SIG-M5 treated with dmso at 0.1 percent for 504 hours (cell line): ENCODE measurements at regions not wholly inside any gene's neighbourhood (a gene's known extent, or its start where the extent isn't known, plus 50 kb on each side); places are given as distances from the start of the nearest gene placed in this dataset.

Experiments
- DNase-seq: peaks from one replicate; lab custom pipeline; 2025; ENCODE audit not compliant: unreplicated experiment; lab: John Stamatoyannopoulos, UW

DNA sequence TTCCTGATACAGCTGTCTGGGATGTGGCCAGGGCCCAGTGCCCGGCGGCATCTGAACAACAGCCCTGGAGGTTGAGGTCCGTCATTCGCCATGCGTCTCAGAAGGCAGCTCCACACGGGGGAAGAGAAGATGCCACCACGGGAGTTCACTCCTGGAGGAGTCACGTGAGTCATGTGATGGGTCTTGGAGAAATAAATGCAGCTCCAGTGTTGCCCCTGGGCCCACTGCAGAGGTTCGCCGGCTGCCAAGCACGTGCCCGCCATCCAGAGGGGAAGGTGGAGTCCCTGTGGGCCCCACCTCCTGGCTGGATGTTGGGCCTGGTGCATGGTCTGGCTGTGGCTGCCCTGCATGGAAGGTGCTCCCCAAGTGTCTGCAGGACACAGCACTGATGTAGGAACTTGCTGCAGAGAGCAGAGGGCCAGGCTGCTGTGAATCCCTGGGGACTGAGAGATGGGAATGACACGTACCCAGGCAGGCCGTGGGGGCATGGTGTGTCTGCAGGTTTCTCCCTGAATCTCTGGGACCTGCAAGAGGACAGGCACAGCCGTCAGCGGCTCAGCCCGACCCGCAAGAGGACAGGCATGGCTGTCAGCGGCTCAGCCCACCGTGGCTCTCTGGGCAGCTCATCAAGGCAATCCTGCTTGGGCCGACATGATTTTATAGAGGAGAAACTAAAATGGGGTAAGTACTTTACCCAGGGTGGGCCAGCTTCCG, 418.3 kb upstream of the IRX4 start:
- DNase-seq: no peak

DNA sequence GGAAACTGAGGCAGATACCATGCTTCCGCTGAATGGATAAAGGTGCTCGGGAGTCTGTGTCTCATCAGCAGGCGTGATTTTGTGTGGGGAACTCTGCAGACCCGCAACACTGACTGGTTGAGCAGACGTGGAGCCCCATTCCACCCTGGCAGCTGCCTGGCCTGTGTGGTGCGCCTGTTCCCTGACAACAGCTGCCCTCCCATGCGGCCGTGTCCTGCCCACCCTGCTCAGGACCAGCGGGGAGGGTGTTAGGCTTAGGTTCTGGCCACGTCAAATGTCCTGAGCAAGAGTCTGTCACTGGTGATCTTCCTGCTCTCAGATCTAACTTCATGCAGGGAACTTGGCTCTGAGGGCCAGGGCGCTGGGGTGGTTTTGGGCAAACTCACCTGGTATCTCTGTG, 417.7 kb upstream of the IRX4 start:
- no peak for DNase-seq

DNA sequence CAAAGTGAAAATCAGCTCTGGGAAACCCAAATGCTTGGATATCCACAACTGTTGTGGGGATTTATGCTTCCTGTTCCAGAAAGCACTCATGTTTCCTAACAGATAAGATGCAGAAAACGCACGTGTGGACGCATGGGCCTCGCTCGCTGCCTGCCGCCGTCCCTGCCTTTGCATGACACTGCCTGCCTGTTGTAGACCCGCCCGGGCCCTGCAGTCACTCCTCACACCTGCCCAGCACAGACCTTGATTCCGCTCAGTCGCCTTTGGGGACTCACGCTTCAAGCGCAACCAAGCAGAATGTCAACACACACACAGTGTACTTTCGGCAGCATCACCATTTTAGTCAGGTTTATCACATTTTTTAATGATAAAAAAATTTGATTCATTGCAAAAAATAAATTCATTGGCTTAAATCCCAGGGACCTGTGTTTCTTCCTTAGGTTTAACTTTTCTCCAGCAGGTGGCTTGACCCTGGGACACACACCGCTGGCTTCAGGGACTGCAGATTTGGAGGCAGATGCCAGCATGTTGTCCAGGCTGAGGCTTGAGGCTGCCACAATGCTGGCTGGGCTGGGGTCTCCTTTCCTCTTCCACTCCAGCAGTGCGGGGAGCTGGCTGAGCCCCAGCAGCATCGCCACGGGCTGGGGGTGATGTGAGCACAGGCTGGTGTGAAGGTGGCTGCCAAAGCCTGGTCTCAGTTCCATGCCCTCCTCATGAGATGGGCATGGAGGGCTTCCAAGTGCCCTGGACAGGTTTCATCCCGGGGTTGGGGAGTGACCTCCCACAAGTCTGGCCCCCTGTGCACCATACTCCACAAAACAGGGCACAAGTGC, 416.9 kb upstream of the IRX4 start:
- no peak for DNase-seq

DNA sequence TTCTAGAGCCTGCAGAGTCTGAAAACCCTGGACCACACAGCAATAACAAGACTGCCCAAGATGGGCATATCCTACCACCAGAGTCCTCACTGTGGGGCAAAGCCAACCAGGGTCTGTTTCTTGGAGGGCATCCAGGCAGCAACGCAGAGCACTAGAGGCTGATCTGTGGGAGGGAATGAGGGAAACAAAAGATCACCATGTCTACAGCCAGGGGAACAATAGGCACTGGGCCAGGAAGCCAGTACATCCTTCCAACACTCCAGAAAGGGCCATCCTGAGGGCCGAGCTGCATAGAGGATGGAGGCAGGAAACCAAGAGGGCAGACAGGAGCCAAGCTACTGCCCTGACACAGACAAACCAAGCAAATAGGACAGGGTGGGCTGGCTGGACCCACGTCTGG, 416.1 kb upstream of the IRX4 start:
- DNase-seq: no peak

DNA sequence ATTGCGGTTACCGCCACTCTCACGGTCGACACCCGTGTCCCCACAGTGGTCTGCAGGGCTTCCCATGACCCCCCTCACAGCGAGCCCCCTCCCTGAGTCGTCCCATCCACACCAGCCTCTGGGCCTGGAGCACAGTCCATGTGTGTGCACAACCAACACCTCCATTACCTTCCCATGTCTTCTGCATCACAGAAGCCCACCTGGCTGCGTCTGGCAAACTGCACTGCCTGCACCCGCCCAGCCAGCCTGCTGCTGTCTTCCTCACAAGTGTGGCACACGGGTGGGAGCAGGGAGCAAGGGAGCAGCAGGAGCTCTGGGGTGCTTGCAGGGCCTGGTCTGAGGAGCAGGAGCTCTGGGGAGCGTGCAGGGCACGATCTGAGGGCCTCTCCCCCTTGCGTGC, 415.3 kb upstream of the IRX4 start:
- no peak for DNase-seq

DNA sequence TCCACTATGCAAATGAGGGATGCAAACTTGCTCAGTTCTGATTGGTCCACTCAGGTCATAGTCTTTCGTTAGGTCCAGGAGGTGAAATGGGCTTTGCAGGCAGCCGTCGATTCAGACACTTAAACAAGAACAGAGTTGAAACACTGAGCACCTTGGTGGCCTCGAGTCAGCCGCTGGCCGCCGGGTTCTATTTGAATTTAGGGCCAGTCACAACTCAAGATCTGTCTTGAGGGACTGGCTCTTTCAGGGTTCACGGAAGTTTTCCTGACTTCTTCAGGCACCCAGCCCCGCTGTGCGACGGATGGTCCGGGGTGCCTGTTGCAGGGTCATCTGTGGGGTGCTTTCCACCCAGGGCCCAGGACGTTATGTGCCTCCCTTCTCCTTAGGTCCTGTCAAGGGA, 412.8 kb upstream of the IRX4 start:
- no peak for DNase-seq

DNA sequence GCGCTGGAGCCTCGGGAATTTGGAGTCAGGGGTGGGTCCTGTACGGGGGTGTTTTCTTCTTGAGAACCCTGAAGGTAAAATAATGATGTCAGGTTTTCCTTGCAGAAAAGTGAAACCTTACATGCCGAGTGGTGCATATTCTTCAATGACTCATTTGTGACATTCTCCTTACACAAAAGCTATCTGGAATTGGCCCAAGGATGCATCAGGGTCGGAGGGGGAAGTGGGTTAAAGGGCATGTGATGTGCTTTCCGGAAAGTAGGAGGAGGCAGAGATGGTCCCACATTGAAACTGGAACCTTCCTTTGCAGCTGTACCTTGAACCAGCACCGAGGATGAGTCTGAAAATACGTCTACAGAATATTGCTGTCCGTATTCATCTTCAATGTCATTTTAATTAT, 411.2 kb upstream of the IRX4 start:
- DNase-seq: no peak

DNA sequence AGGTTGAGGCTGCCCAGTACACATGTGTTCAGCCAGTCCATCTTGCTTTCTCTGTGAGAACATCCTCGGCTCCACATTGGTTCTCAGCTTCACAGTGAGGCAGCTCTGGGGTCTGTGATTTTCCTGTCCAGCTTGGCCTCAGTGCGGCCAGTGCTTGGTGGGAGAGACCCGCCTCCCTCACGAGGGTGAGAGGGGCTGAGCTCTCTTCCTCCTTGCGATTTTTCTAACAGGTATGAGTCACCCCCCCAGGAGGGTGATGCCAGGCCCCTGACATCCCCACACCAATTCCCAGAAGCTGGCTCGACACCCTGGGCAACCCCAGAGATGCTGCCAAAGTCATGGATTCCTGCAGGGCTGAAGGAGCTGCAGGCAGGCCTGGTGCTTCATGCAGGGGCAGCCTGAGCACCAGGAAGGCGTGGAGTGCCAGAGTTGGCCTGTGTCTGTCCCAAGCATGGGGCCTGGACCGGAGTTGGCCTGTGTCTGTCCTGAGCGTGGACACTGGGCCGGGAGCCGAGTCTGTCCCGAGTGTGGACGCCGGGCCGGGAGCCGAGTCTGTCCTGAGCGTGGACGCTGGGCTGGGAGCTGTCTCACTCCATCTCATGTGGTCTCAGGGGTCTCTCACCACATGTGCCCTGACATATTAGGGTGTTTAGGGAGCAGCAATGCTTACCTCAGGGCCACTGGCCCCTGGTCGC, 408.6 kb upstream of the IRX4 start:
- no peak for DNase-seq

DNA sequence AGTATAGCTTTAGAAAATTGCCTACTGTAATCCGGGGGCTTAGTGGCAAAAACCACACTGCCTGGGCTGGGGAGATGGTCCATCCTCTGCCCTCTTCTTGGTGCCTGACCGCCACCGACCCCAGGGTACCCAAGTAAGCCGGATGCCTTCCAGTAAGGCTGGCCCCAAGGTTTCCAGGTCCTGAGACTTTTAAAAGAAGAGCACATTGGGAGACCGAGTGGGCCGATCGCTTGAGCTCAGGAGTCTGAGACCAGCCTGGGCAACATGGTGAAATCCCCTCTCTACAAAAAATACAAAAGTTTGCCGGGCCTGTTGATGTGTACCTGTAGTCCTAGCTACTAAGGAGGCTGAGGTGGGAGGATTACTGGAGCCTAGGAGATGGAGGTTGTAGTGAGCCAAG, 406.7 kb upstream of the IRX4 start:
- no peak for DNase-seq

DNA sequence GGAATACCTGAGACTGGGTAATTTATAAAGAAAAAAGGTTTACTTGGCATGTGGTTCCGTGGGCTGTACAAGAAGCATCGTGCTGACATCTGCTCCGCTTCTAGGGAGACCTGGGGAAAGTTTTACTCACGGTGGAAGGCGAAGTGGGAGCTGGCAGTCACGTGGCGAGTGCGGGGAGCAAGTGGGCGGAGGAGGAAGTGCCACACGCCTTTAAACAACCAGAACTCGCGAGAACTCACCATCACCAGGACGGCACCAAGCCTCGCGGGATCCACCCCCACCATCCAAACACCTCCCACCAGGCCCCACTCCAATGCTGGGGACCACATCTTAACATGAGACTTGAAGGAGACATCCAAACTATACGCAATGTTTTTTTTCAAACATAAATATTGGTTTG, 406.2 kb upstream of the IRX4 start:
- no peak for DNase-seq

DNA sequence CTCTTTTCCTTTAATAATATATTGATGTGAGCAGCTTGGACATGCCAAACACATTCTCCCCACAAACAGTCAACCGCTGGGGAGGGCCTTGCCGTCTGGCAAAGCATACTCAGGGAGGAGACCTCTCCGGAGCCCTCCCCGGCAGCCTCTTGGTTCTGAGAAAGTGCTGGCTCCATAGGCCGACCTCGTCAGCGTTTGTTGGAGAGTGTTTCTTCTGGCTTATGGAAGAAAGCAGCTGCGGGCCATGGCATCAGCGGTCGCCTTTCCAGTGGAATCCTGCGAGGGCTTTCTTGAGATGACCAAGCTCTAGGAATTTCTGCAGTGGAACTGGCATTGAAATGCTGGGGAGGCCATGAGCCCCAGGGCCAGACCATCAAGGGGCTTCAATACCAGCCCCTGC, 405.7 kb upstream of the IRX4 start:
- no peak for DNase-seq

DNA sequence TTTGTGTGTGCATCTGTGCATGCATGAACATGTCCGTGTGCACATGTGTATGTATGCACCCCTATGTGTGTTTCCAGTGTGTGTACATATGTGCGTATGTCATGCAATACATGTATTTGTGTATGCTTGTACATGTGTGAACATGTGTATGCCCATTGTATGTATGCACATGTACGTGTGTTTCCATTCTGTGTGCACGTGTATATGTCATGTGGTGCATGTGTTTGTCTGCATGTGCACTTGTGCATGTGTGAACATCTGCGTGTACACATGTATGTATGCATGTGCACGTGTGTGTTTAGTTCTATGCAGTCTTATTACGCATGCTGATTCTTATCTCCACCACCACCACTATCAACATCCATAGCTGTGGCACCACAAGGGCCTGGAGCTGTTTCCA, 403.5 kb upstream of the IRX4 start:
- no peak for DNase-seq

DNA sequence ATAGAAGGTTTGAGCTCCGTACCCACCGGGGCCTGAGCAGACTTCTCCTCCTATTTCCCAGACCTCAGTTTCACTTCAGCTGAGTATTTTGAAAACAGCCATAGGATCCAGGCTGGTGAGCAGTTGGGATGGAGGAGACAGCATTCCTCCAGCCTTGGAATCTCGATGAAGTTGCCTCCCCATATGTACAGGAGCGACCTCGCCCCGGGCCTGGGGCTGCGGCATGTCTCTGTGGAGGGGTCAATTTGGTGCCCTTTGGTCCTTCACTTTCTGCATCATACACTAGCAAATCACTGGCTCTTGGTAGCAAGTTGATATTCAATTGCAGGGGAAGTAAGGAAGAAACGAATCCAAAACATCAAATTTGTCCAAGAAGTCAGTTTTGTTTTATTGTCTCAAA, 402.0 kb upstream of the IRX4 start:
- no peak for DNase-seq

DNA sequence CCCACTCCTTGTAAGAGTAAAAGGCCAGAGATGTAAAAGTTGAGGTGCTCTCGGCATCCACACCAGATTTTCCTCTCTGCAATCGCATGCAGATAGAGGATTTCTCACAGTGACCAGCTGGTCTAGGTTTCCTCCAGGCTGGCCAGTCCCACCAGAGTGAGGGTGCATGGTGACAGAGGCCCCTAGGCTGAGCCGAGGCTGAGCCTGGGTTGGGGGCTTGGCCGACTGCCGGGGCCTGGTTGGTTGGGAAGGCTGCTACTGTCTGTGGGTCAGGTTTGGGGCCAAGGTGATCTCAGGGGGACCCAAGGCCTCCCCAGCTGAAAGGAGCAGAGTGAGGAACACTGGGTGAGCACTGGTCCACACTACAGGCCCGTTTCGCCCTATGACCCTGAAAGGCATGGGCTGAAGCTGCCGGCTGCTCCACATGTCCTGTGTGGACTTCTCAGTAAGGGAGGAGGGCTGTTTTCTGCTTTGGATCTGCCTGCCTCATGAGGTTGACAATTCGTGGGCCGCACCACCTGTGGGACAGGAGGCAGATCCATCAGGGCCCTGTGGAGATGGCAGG, 400.8 kb upstream of the IRX4 start:
- no peak for DNase-seq

DNA sequence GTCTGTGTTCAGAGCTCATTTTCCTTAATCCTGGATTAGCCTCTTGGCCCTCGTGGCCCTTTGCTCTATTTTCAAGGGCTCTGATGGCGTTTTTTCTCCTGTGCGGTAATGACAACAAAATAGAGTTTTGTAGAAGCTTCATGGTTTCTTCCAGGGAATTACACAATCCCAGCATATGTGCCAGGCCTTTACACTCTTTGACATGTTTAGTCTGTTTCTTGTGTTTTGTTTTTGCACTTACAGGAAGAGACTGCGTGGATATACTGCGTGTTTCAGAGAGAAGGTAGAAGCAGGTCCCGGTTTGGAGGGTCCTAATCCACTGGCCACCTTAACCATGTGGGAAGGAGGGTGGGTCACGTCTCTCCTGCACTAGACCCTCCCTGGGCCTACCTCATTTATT, 400.2 kb upstream of the IRX4 start:
- no peak for DNase-seq

DNA sequence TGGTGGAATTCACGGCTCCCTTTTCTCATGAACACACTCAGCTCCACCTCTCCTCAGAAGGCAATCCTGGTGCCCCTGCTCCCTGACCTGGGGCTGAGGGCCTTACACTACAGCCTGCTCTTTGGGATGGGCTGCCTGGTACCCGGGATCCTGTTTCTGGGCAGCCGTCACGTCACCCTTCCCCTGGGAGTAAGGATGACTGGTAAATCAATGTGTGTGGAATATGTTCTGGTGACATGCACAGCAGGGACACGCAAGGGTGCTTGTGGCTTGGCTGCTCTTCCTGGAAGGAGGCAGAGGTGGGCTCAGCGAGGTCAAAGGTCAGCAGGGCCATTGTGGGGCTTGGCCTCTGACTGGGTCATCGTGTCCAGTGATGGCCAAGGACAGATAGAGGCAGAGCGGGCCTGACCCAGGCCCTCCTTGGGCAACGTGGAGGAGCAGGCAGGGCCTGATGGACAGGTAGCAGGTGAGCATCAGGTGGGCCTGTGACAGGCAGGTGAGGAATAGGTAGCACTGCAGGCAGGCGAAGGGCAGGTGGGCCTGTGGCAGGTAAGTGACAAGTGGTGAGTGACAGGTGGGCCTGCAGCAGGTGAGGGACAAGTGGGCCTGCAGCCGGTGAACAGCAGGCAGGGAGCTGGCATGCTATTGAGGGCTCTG, 399.4 kb upstream of the IRX4 start:
- DNase-seq: no peak

DNA sequence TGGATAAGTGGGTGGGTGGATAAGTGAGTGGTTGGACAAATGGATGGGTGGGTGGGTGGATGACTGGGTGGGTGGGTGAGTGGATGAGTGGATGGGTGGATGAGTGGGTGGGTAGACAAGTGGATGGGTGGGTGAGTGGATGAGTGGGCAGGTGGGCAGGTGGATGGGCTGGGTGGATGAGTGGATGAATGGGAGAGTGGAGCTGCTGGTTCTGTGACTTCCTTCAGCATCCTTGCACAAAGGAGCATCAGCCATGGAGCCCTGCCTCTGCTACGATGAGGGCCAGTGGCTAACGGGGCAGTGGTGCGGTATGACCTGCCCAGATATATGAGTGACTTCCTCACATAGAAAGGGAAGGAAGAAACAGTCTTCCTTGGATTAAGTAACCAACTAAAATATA, 398.7 kb upstream of the IRX4 start:
- no peak for DNase-seq

DNA sequence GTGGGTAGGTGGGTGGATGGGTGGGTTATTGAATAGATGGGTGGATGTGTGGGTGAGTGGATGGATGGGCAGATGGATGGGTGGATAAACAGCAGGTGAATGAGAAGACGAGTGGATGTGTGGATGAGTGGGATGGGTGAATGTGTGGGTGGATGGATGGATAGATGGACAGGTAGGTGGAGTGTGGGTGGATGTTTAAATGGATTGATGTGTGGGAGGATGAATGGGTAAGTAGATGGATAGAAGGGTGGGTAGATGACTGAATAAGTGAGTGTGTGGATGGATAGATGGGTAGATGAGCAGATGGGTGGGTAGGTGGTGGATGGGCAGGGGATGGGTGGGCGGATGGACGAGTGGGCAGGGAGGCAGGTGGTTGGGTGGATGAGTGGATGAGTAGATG, 397.6 kb upstream of the IRX4 start:
- DNase-seq: no peak

DNA sequence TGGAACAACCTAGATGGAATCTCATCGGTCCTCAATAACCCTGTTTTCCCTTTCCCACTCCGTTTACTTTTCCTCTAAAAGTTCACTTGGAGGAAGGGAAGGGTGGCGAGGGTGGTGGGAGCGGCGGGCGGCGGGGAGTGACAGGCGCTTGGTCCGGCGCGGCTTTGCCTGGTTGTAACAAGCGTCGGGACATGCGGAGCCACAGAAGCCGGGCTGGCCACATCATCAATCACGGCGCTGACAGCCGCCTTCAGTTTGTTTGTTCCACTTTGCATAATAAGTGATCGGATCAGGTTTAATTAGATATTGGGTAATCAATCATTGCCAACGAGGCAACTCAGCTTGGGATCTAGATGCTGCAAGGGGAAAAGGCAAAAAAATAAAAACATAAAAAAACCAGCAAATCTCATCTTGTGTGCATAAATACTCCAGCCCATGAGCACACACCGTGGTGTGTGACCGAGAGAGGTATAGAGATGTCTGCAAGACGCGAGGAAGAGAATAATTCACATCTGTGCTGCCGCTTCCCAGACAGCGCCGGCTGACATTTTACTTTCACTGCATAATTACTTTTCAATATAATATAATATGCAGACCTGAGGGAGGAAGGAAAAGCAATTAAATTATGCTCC, 396.2 kb upstream of the IRX4 start:
- DNase-seq: no peak

DNA sequence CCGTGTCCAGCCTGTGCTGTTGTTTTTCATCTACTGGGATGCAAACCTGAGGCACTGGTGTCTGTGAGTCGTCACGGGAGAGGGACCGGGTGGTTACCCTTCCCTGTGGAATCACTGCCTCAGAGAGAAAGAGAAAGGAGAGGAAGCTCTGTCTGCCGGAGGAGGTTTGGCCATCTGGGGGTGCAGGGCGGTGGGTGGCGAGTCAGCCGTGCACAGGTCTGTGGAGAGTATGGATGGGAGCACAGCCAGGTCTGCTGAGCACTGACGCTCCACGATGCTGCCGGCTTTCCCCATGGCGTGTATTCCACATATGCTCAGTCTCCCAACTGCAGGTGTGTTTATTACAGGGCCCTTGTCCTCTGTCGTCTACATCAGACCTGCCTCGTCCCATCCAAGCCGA, 395.2 kb upstream of the IRX4 start:
- no peak for DNase-seq

DNA sequence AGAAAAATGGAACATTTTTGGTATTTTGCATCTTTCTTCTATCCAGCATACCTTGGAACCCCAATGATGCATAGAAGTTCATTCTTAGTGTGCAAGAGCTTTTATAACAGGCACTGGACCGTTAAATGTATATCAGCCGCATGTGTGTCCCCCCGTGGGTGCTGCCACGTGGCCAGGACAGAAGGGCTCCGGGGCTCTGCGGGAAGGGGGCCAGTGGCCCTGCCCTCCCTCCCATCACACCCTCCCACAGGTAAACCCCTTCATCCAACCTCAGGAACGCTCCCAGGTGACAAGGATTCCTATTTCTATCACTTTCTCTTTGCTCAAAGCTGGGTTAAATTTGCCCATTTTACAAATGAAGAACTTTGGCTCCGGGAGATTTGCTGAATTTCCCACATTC, 393.4 kb upstream of the IRX4 start:
- DNase-seq: no peak
